ENCODE measurements at regions not wholly inside any gene's neighbourhood (a gene's known extent, or its start where the extent isn't known, plus 50 kb on each side); places are given as distances from the start of the nearest gene placed in this dataset.
"Not testable (repeated sequence)": the region's sequence is repeated elsewhere in the genome, so short reads cannot be mapped to it uniquely, and the experiment has no call there.

- H3K27me3 ChIP-seq (replicated peaks): no peaks in the 10 kb centered on the region; the same call in 1 of the 2 replicates
- H3K4me3 ChIP-seq: no peak overlapping the region
- peaks cover 7% of the 10 kb centered on the region for H3K36me3 ChIP-seq
- DNase-seq (ENCODE audit: low read depth in 1 of 2, low spot score in 2 of 2): no peak
- no peaks in the 10 kb centered on the region; the same call in 1 of the 2 replicates for H3K9me3 ChIP-seq (replicated peaks)
- no peak overlapping the region for H3K27ac ChIP-seq
- H3K4me1 ChIP-seq (replicated peaks): no peaks in the 10 kb centered on the region; the same call in 1 of the 2 replicates
These were observed 107.4 kb downstream of the UTRN start for GRCh38 chr6:144392536-144392935.

GRCh38 chr6:144394210-144394609 is 109.1 kb downstream of the UTRN start:
- no peaks in the 10 kb centered on the region; the same call in 1 of the 2 replicates for H3K4me1 ChIP-seq (replicated peaks)
- no peak for DNase-seq (ENCODE audit: low read depth in 1 of 2, low spot score in 2 of 2)
- H3K9me3 ChIP-seq (replicated peaks): no peaks in the 10 kb centered on the region; the same call in 1 of the 2 replicates
- no peak overlapping the region for H3K27ac ChIP-seq
- no peaks in the 10 kb centered on the region; the same call in 1 of the 2 replicates for H3K27me3 ChIP-seq (replicated peaks)
- H3K4me3 ChIP-seq: no peak overlapping the region
- H3K36me3 ChIP-seq: peaks cover 16% of the 10 kb centered on the region; the same call in 1 of the 2 replicates

- Histone ChIP-seq H3K4me1 (replicated peaks) (no peaks in the 10 kb centered on the region; the same call in 1 of the 2 replicates), H3K36me3 (peaks cover 16% of the 10 kb centered on the region; the same call in 1 of the 2 replicates), H3K27ac (no peak overlapping the region), H3K9me3 (replicated peaks) (no peaks in the 10 kb centered on the region; the same call in 1 of the 2 replicates), H3K27me3 (replicated peaks) (no peaks in the 10 kb centered on the region; the same call in 1 of the 2 replicates), H3K4me3 (no peak overlapping the region)
- DNase-seq (ENCODE audit: low read depth in 1 of 2, low spot score in 2 of 2): no peak
These were observed 109.9 kb downstream of the UTRN start for GRCh38 chr6:144395014-144395413.

- peaks cover 16% of the 10 kb centered on the region; the same call in 1 of the 2 replicates for H3K36me3 ChIP-seq
- H3K4me1 ChIP-seq (replicated peaks): no peaks in the 10 kb centered on the region
- no peaks in the 10 kb centered on the region; the same call in 1 of the 2 replicates for H3K9me3 ChIP-seq (replicated peaks)
- no peaks in the 10 kb centered on the region; the same call in 1 of the 2 replicates for H3K27me3 ChIP-seq (replicated peaks)
- no peak overlapping the region for H3K27ac ChIP-seq
- no peak for DNase-seq (ENCODE audit: low read depth in 1 of 2, low spot score in 2 of 2)
- no peak overlapping the region for H3K4me3 ChIP-seq
These were observed 110.7 kb downstream of the UTRN start for GRCh38 chr6:144395826-144396225.

- Histone ChIP-seq H3K9me3 (replicated peaks) (no peaks in the 10 kb centered on the region; the same call in 1 of the 2 replicates), H3K36me3 (peaks cover 15% of the 10 kb centered on the region; the same call in 1 of the 2 replicates), H3K27ac (no peak overlapping the region), H3K4me3 (no peak overlapping the region), H3K4me1 (replicated peaks) (no peaks in the 10 kb centered on the region), H3K27me3 (replicated peaks) (no peaks in the 10 kb centered on the region; the same call in 1 of the 2 replicates)
- DNase-seq (ENCODE audit: low read depth in 1 of 2, low spot score in 2 of 2): no peak
These were observed 112.0 kb downstream of the UTRN start for GRCh38 chr6:144397141-144397540.

GRCh38 chr6:144400321-144400720 is 115.2 kb downstream of the UTRN start:
- H3K9me3 ChIP-seq (replicated peaks): no peaks in the 10 kb centered on the region; the same call in 1 of the 2 replicates
- H3K4me3 ChIP-seq: no peak overlapping the region
- no peaks in the 10 kb centered on the region for H3K4me1 ChIP-seq (replicated peaks)
- DNase-seq (ENCODE audit: low read depth in 1 of 2, low spot score in 2 of 2): no peak
- no peaks in the 10 kb centered on the region; the same call in 1 of the 2 replicates for H3K27me3 ChIP-seq (replicated peaks)
- H3K36me3 ChIP-seq: peaks cover 12% of the 10 kb centered on the region; the same call in 1 of the 2 replicates
- no peak overlapping the region for H3K27ac ChIP-seq

- Histone ChIP-seq H3K4me3 (no peak overlapping the region), H3K27ac (no peak overlapping the region), H3K9me3 (replicated peaks) (no peaks in the 10 kb centered on the region; the same call in 1 of the 2 replicates), H3K4me1 (replicated peaks) (no peaks in the 10 kb centered on the region), H3K27me3 (replicated peaks) (no peaks in the 10 kb centered on the region), H3K36me3 (peaks cover 12% of the 10 kb centered on the region; the same call in 1 of the 2 replicates)
- DNase-seq (ENCODE audit: low read depth in 1 of 2, low spot score in 2 of 2): no peak
These were observed 116.9 kb downstream of the UTRN start for GRCh38 chr6:144401736-144402733.

- Histone ChIP-seq H3K4me3 (no peak overlapping the region), H3K27me3 (replicated peaks) (no peaks in the 10 kb centered on the region), H3K9me3 (replicated peaks) (no peaks in the 10 kb centered on the region; the same call in 1 of the 2 replicates), H3K36me3 (peaks cover 9% of the 10 kb centered on the region; the same call in 1 of the 2 replicates), H3K4me1 (replicated peaks) (no peaks in the 10 kb centered on the region), H3K27ac (no peak overlapping the region)
- DNase-seq (ENCODE audit: low read depth in 1 of 2, low spot score in 2 of 2): no peak
These were observed 117.6 kb downstream of the UTRN start for GRCh38 chr6:144402750-144403149.

GRCh38 chr6:144405163-144405562 is 120.0 kb downstream of the UTRN start:
- no peaks in the 10 kb centered on the region for H3K4me1 ChIP-seq (replicated peaks)
- H3K4me3 ChIP-seq: no peak overlapping the region
- no peak overlapping the region for H3K27ac ChIP-seq
- DNase-seq (ENCODE audit: low read depth in 1 of 2, low spot score in 2 of 2): no peak
- no peaks in the 10 kb centered on the region for H3K36me3 ChIP-seq
- no peaks in the 10 kb centered on the region for H3K9me3 ChIP-seq (replicated peaks)
- H3K27me3 ChIP-seq (replicated peaks): no peaks in the 10 kb centered on the region

GRCh38 chr6:144406796-144407195 is 121.7 kb downstream of the UTRN start:
- no peak for DNase-seq (ENCODE audit: low read depth in 1 of 2, low spot score in 2 of 2)
- no peaks in the 10 kb centered on the region for H3K9me3 ChIP-seq (replicated peaks)
- no peak overlapping the region for H3K27ac ChIP-seq
- no peak overlapping the region for H3K4me3 ChIP-seq
- no peaks in the 10 kb centered on the region for H3K36me3 ChIP-seq
- H3K4me1 ChIP-seq (replicated peaks): peaks cover 10% of the 10 kb centered on the region
- no peaks in the 10 kb centered on the region for H3K27me3 ChIP-seq (replicated peaks)

GRCh38 chr6:144408161-144408560 is 123.0 kb downstream of the UTRN start:
- Histone ChIP-seq H3K9me3 (replicated peaks) (no peaks in the 10 kb centered on the region), H3K27ac (no peak overlapping the region)
- DNase-seq (ENCODE audit: low read depth in 1 of 2, low spot score in 2 of 2): no peak

GRCh38 chr6:144410059-144410458 is 124.9 kb downstream of the UTRN start:
- H3K4me3 ChIP-seq: no peak overlapping the region
- H3K9me3 ChIP-seq (replicated peaks): no peaks in the 10 kb centered on the region
- no peaks in the 10 kb centered on the region for H3K27me3 ChIP-seq (replicated peaks)
- no peak for DNase-seq (ENCODE audit: low read depth in 1 of 2, low spot score in 2 of 2)
- H3K4me1 ChIP-seq (replicated peaks): peaks cover 24% of the 10 kb centered on the region
- no peaks in the 10 kb centered on the region; the same call in 1 of the 2 replicates for H3K36me3 ChIP-seq
- no peak overlapping the region for H3K27ac ChIP-seq

More at GRCh38 chr6:144408161-144408560, 123.0 kb downstream of the UTRN start:
- Histone ChIP-seq H3K4me3 (no peak overlapping the region), H3K4me1 (replicated peaks) (peaks cover 16% of the 10 kb centered on the region), H3K27me3 (replicated peaks) (no peaks in the 10 kb centered on the region), H3K36me3 (no peaks in the 10 kb centered on the region; the same call in 1 of the 2 replicates)

- H3K27ac ChIP-seq; H3K27me3 ChIP-seq (replicated peaks); H3K9me3 ChIP-seq (replicated peaks); H3K4me3 ChIP-seq; DNase-seq (ENCODE audit: low read depth in 1 of 2, low spot score in 2 of 2); H3K36me3 ChIP-seq: not testable (repeated sequence)
- peaks cover 29% of the 10 kb centered on the region for H3K4me1 ChIP-seq (replicated peaks)
These were observed 125.4 kb downstream of the UTRN start for GRCh38 chr6:144410574-144410973.

Data from SJSA1 (cell line).